Dedifferentiated amniotic fluid mesenchymal stem cell (primary cell): ENCODE measurements at regions not wholly inside any gene's neighbourhood (a gene's known extent, or its start where the extent isn't known, plus 50 kb on each side); places are given as distances from the start of the nearest gene placed in this dataset.

Experiments
- DNase-seq: peaks from one replicate; pipeline ENCODE4 v3.0.0-alpha.2; 2016; ENCODE audit errors: extremely low spot score

DNA sequence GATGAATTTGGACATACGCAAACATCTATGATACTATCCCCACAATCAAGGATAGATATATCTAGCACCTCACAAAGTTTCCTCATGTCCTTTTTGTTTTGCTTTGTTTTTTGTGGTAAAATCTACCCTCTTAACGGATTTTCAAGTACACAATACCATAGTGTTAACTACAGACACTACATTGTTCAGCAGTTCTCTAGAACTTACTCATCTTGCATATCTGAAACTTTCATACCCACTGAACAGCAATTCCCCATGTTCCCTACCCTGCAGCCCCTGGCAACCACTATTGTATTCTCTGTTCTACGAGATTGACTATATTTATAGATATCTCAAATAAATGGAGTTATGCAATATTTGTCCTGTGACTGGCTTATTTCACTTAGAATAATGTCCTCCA is 58.1 kb upstream of the TJP1 start:
- DNase-seq = no peak

DNA sequence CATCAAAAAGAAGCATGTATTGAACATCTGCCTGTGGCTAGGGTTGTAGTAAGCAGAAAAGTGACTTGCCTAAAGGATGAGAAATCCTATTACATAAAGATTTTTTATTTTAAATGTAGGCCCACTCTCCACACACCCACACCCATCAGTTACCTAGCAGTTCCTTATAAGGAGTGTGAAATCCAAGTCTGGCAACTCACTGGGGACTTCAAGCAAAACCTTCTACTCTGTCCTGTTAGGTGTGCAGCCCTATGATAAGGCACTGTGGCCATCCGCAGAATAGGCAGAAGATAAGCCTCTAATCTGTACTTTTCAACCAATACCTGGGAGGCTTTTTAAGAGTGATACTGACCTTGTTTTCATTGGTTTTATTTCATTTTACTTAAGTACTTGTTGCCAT is 52.7 kb upstream of the TJP1 start:
- DNase-seq = no peak

DNA sequence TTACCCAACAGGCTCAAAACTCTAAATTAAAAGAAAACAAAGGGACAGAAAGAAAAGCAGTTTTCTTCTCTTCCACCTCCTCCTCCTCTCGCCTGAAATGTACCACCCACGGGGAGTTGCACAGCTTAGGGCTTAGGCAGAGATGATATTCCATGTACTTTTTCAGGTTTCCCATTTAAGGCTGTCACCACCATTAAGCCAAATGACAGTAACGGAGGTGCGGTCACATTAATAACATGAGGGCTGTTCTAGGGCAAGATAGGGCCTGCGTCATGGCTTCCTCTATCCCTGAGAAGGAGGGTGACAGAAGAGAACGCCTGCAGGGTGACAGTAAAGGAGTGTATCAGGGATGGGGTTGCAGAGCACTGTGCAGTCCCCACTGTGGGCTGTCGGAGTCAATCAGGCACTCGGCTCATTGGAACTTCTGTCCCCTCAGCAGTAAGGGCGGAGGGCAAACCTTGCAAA is 51.7 kb upstream of the TJP1 start:
- DNase-seq = no peak

DNA sequence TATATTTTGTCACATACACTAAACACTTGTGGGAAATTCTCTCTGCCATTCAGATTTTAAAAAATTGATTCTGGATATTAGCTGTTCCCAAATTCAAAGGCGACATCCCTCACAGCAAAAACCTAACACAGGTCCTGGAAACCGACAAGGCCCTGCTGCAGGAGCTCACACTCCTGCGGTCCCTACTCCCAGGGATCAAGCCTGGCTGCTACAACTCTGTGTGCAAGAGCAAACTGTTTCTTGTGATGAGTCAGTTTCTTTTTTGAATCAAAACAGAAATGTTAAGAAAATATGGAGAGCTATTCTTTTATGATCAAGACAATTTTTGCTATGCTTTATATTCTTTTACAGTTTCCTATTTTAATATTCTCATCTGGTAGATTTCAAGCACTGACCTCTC is 51.0 kb upstream of the TJP1 start:
- no peak for DNase-seq

DNA sequence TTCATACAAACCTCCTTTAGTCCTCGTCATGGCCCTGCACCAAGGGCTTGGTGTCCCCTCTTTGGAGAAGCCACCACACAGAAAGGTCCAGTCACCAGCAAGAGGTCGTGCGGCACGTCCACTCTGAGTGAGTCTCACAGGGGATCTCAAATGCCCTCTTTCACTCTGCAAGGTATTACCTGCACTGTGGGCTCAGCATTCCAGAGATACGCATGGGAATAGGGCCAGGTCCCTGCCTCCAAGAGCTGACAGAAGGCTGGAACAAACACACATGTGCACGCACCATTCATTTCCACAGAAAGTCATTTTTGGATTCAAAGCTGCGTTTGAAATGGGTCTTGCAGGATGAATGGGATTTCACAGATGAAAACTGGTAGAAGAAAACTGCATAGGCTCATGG is 50.4 kb upstream of the TJP1 start:
- DNase-seq = no peak
